OCI-M1 (cell line): ENCODE measurements at regions not wholly inside any gene's neighbourhood (a gene's known extent, or its start where the extent isn't known, plus 50 kb on each side); places are given as distances from the start of the nearest gene placed in this dataset.
"Not testable (repeated sequence)": the region's sequence is repeated elsewhere in the genome, so short reads cannot be mapped to it uniquely, and the experiment has no call there.

ENCODE experiments used
- DNase-seq: peaks from one replicate; lab custom pipeline; 2025; lab: John Stamatoyannopoulos, UW

DNA sequence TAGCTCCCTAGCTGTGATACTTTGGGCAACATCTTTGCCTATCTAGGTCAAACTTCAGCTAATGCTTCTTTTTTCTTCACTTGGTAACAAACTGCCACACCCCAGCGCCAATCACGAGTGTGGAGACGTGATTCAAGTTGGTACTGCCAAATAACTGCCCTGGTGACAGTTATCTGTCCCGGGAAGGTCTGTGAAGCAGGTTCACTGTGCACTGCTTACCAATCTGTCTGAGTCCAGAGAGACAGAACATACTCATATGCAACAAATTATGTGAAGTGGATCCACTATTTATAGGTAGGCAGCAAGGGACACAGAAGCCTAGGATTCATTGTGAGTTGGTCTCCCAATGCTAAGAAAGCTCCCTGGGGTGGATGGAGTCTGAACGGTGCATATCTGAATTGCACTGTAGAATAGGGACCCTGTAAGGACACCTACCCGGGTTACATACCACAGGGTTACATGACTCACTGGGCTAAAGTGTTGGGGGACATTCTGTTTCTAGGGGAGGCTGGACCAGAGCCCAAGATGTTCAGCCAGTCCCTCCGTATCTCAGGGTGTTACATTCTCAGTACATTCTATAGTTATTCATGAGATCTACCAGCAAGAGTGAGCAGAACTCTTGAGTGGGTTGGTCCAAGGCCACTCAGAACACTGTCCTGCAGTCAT lies 95.4 kb upstream of the STC2 start:
- DNase-seq = no peak

GRCh38 chr5:173420108-173420507 lies 91.9 kb upstream of the STC2 start:
- DNase-seq = no peak

DNA sequence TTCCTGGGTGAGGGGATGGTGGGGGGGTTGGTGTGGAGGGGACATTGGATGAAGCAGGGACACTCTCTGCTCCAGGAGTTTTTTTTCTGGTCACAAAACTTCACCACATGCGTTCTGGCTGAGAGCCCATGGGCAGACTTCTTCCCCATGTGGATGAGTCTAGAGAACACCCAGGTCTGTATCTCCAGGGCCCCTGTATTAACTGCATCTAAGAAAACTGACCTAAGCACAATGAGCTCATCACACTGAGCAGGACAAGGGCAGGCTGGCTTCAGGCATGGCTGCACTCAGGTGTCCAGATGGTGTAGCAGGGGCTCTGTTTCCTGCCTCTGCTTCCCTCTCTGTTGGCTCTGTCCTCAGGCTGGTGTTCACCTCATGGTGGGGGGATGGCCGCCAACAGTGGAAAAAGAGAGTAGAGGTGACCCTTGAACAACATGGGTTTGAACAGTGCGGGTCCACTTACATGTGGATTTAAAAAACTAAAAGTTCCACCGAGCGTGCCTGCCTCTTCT lies 85.3 kb upstream of the STC2 start:
- no peak for DNase-seq

DNA sequence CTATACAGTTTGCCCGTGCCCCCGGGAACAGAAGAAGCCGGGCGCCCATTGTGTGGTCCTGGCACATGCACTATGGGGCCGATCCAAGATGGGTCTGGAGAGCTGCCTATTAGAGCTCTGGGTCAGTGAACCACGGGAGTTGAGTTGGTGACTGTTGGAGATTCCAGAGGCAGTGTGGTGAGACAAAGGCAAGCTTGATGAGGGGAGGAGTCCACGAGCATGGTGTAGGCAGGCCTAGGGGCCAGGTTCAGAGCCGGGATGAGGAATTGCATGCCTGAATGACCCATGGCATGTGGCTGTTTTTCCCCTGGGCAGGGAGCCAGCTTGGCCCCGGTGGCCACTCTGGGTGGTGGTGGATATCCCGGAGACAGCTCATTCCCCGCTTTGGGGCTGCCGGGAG lies 84.4 kb upstream of the STC2 start:
- no peak for DNase-seq

DNA sequence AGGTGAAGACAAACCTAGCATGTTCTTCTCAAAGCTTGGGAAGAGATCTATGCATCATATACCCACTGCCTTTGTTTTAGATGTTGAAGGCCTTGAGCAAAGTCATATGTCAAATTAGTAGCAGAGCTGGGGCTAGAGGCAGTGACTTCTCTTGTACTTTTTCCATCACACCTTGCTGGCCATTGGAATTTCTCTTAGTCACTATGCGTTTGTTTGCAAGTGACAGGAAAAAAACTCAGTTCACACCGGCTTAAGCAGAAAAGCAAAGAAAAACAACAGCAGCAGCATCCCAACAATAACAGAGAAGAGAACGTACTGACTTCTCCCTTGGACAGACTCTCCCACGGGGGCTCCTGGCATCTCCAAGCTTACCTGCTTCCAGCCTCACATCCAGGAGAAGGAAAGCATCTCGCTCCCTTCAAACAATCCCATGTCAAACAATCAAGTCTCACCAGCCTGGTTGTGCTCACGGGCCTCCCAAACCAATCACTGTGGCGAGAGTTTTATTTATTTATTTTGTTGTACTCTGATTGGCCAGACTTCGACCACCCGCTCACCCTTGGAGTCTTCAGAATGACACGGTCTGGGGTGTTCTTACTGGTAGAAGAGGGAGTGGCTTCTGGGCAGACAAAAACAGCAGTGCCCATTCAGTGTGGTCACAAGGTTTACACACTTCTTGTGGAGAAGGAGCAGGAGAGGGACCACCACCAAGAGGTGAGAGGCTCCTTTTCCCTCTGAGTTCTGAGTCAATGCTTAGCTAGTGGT lies 83.8 kb upstream of the STC2 start:
- no peak for DNase-seq

DNA sequence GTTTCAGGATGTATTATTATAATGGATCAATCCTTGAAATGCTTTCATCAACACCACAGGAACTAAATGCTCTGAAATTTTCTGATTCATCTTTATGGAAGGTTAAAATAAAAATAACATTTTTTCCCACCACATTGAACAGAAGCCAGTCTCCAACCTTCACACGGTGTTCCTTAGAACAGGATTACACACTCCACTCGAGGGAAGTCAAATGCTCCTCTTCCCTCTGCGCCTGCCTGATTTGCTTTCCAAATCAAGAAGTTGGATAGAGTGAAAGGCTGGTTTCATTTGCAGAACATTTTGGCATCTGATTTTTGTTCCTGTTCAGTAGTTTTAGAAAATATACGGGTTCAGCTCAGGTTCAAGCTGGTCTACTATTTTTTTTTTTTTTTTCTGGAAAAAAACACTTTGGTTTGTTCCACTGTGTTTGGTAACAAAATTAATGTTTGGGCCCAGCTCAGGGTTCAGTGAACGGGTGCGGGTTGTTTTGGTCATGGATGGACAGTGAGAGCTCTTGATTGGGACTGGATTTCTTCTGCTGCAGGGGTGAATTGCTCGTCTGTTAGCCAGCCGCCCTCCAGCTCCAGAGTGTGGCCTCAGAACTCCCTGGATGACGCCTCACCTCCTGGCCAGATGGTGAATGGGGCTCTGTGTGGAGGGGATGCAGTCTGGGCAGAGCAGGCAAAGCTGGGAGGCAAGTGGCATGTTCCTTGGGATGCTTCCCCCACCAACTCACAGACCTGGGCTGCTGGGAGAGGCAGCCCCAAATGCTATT lies 82.4 kb upstream of the STC2 start:
- DNase-seq = no peak

DNA sequence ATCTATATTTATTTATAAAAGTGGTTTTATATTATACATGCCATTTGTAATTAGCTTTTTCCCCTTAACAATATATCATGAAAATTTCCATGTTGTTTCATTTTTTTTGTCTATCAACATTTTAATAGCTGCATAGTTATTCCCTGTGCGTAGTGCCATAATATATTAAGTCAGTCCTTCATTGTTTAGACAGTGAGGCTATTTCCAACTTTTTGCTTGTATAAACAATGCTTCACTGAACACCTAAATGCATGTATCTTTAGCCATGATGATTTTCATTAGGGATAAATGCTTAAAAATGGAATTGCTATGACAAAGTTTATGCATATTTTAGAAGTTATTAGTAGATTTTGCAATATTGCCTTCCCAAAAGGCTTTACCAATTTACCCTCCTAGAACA lies 80.7 kb upstream of the STC2 start:
- DNase-seq = no peak

DNA sequence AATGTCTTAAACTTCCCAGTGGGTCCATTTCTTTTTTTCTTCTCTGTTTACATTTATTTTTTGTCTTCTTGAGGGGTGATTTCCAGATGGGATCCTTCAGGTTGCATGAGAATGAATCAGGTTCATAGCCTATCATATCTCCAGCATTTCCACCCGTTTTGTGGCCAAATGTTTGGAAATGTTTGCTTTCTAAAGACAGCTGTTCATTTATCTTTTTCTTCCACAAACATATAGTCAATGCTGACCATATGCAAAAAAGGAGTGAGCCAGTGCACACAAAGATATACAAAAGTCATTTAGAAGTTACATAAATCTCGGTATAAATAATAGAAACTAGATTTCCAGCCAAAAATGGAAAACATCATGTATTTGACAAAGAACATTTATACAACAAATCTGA lies 71.6 kb upstream of the STC2 start:
- no peak for DNase-seq

DNA sequence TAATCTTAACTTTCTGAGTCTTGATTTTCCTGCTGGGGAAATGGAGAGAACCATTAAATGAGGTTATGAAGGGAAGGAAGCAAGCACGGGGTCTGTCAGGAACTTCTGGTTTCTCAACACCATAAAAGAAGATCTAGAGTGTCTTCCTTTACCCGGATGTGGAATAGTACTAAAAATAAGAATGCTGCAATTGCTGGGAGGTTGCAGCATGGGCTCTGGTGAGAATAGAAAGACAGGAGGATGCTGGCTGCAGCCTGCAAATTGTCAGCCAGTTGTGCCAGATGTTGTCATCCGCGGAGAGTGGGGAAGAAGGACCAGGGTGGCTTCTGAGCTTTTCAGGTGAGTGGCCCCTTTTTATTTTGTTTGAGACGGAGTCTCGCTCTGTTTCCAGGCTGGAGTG lies 69.3 kb upstream of the STC2 start:
- DNase-seq = no peak

DNA sequence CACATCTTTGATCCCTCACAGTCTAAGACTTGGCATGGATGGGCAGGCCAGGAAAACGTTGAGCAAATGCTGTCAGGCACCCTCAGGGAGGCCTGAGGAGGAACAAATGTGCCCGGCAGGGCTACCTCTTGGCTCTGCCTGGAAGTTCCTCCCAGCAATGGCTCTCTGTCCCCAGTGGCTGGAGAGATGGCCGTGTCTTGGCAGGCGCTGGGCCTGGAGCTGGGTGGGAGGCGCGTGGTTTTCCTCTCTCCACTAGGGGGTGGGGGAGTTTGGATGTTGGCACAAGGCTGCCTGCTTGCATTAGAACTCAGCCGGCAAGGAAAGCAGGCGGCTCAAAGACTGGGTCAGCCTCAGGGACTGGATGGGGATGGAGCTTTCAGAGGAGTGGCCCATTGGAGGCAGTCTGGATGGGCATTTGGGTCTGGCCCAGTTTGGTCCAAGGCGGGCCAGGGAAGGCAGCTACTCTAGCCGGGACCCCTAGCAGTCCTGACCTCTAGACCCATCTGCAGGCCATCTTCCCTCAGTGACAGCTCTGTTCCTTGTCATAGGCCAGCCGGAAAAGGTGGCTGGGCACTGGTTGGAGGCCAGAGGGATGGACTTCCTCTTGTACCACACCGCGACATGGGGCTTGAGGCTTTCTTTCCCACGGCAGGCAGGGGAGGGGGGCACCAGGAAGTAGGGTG lies 68.2 kb upstream of the STC2 start:
- no peak for DNase-seq

DNA sequence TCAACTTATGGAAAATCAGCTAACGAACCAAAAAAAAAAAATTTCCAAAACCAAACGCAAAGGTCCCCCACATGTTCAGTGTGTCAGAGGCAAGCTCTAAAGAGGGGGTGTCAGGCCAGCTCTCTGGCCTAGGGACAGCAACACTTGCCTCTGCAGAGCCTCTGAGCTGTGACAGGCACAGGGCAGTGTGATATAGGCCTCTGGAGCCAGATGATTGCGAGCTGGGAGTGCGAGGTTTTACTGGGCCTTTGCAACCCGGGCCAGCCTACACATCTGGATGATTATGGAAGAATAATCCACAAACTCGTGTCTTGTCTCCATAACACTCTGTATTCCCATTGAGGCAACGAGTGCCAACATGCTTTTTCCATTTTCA lies 67.7 kb upstream of the STC2 start:
- no peak for DNase-seq

DNA sequence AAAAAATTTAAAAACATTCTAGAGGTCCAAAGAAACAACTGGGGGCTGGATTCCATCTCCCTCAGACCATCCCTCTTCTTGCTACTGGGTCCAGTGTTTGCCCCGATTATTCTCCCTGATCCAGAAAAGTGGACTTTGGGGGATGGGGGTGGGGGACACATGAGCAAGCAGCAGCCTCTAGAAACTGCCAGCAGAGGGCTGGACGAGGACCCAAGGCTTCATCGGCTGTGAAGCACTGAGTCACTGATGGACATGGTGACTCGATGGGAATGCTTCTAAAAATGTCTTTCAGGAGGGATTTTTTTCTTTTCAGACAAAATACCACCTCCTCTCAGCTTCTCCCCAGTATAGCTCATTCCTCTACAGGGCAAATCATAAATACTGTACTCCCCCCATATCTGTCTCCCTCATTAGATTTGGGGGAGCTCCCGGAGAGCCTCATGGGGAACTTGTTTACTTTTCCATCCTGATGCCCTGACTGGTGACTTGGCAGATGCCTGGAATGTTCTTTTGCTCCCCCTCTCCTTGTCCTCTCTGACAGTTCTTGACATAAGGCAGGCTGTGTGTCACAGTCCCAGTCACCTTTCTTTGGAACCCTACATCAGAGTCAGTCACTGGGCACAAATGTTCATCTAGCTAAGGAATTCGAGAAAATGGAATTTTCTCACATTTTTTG lies 67.2 kb upstream of the STC2 start:
- no peak for DNase-seq

DNA sequence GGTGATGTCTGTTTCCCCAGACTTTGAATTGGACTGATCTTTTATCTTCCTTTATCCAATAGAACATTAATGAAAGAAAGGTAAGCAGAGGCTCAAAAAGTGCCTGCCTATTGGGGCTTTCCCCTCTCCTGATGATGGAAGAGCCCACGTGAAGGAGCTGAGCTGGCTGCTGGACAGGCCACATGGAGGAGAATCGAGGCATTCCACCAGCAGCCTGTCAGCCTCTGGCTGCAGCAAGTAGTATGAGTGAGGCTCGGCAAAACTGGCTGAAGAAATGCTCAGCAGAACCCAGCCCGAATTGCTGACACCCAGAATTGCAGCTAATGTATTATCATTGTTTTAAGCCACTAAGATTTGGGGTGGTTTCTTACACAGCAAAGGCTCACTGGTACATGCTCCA lies 66.5 kb upstream of the STC2 start:
- DNase-seq = no peak

GRCh38 chr5:173392172-173392571 lies 64.0 kb upstream of the STC2 start:
- no peak for DNase-seq

GRCh38 chr5:173391031-173391430 lies 62.8 kb upstream of the STC2 start:
- DNase-seq = no peak

- DNase-seq = not testable (repeated sequence)
Observed at GRCh38 chr5:173387293-173387692, 59.1 kb upstream of the STC2 start.

GRCh38 chr5:173385832-173386360 lies 57.7 kb upstream of the STC2 start:
- DNase-seq = no peak

DNA sequence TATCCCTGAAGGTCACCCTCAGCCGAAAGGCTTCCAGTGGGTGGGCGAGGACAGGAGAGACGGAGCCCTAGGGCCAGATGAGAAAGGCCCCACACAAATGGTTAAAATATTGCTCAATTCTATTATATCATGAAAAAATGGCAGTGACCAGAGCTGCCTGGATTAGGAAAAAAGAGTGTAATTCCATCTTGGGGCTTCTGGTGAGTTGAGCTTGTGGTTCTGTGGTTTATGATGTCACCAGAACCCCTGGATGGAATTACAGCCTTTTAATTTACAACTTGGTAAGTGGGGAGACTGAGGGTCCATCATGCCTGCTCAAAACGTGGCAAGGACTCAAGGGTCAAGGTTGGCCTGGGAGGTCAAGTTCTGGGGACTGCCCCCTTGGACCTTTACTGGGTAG lies 55.5 kb upstream of the STC2 start:
- no peak for DNase-seq

GRCh38 chr5:173378727-173379126 lies 50.5 kb upstream of the STC2 start:
- no peak for DNase-seq
